Fibroblast of skin of back (primary cell): ENCODE measurements at regions not wholly inside any gene's neighbourhood (a gene's known extent, or its start where the extent isn't known, plus 50 kb on each side); places are given as distances from the start of the nearest gene placed in this dataset.

Experiments
- DNase-seq: peaks from one replicate; pipeline ENCODE4 v3.0.0-alpha.2; 2013

- DNase-seq = peak; percentile 18
Observed at GRCh38 chr20:60131375-60131774, 173.2 kb downstream of the CDH26 start.

GRCh38 chr20:60132162-60132826 is 174.1 kb downstream of the CDH26 start:
- no peak for DNase-seq

GRCh38 chr20:60132827-60133670 is 174.8 kb downstream of the CDH26 start:
- DNase-seq = no peak

- no peak for DNase-seq
Observed at GRCh38 chr20:60135276-60135675, 177.1 kb downstream of the CDH26 start.

GRCh38 chr20:60136645-60137401 is 178.6 kb downstream of the CDH26 start:
- DNase-seq = no peak

- DNase-seq = no peak
Observed at GRCh38 chr20:60137657-60138245, 179.5 kb downstream of the CDH26 start.

GRCh38 chr20:60138256-60139220 is 180.3 kb downstream of the CDH26 start:
- DNase-seq = peak; percentile 21

GRCh38 chr20:60139663-60140446 is 181.6 kb downstream of the CDH26 start:
- no peak for DNase-seq

- DNase-seq = no peak
Observed at GRCh38 chr20:60142587-60142986, 184.4 kb downstream of the CDH26 start.

GRCh38 chr20:60143261-60143842 is 185.1 kb downstream of the CDH26 start:
- no peak for DNase-seq

- no peak for DNase-seq
Observed at GRCh38 chr20:60144404-60144803, 186.2 kb downstream of the CDH26 start.

- DNase-seq = no peak
Observed at GRCh38 chr20:60144974-60145527, 186.8 kb downstream of the CDH26 start.

GRCh38 chr20:60147004-60147403 is 188.8 kb downstream of the CDH26 start:
- DNase-seq = no peak

- DNase-seq = no peak
Observed at GRCh38 chr20:60148885-60149284, 190.7 kb downstream of the CDH26 start.

GRCh38 chr20:60152792-60153191 is 194.6 kb downstream of the CDH26 start:
- no peak for DNase-seq

GRCh38 chr20:60160451-60161145 is 202.4 kb downstream of the CDH26 start:
- no peak for DNase-seq

- DNase-seq = no peak
Observed at GRCh38 chr20:60167812-60168211, 209.6 kb downstream of the CDH26 start.

- no peak for DNase-seq
Observed at GRCh38 chr20:60168963-60169362, 210.7 kb downstream of the CDH26 start.

GRCh38 chr20:60170116-60170515 is 211.9 kb downstream of the CDH26 start:
- no peak for DNase-seq
